HCT116 (cell line): ENCODE measurements at regions not wholly inside any gene's neighbourhood (a gene's known extent, or its start where the extent isn't known, plus 50 kb on each side); places are given as distances from the start of the nearest gene placed in this dataset.

Experiments used
- ATAC-seq: fragments of 200-7000 bp; cut with Tn5 transposase; 2 replicates; pipeline ENCODE4 v1.9.1; 2020; ENCODE audit warnings: mild to moderate bottlenecking, moderate library complexity
- BruUV-seq: library from RNA; stranded (reverse); fragments of 400-500 nt; replicated peaks from 2 replicates; lab custom pipeline; 2021; lab: Mats Ljungman, UMichigan
- CTCF ChIA-PET: fragments of 300-600 bp; sonication (Branson Sonifier 250); formaldehyde crosslinking; loops from one replicate; lab custom pipeline; 2021; ENCODE audit warnings: antibody characterized with exemption; lab: Charles Lee
- POLR2A ChIA-PET: fragments of 300-600, 350-600 bp; sonication (Branson Sonifier 250); formaldehyde crosslinking; loops from one replicate; lab custom pipeline; 2021; ENCODE audit warnings: antibody characterized with exemption; lab: Charles Lee
- RAD21 ChIA-PET, 2 experiments: fragments of 300-600 bp; sonication (Branson Sonifier 250); formaldehyde crosslinking; loops; one replicate each; lab custom pipeline; 2023; ENCODE audit warnings: low total read pairs in 2 of 2; ENCODE audit not compliant: uncharacterized antibody in 2 of 2, unreplicated experiment in 2 of 2, low non-redundant PET in 1 of 2; lab: Charles Lee
- DNase-seq: peaks from one replicate; pipeline ENCODE4 v3.0.0-alpha.2; 2010; ENCODE audit warnings: low read depth, low spot score
- H2AFZ ChIP-seq: fragments of 200-600 bp; shearing (Covaris generic), sonication (generic); 2 replicates; pipeline ENCODE4 v1.6.1; 2017; ENCODE audit warnings: low read depth, mixed run types, mixed read lengths, antibody characterized with exemption, low read length; ENCODE audit not compliant: poor library complexity, severe bottlenecking
- H3K27ac ChIP-seq: 2 replicates; pipeline ENCODE4 v1.5.1; 2012; ENCODE audit warnings: low read depth, low read length
- H3K27me3 ChIP-seq: fragments of 200-600 bp; sonication (generic); 2 replicates; pipeline ENCODE4 v1.6.1; 2016; ENCODE audit warnings: mixed run types, low read length, mixed read lengths; ENCODE audit not compliant: insufficient read depth
- H3K36me3 ChIP-seq, 2 experiments: fragments of 200-500 bp in 1 of 2; fragments of 200-600 bp in 1 of 2; sonication (Bioruptor generic) in 1 of 2; sonication (generic) in 1 of 2; 2 replicates each; pipeline versions ENCODE4 v1.5.1 to v1.6.1; 2014 to 2016; ENCODE audit warnings: low read length in 2 of 2, inconsistent platforms in 1 of 2, mixed read lengths in 1 of 2, mixed run types in 1 of 2; ENCODE audit not compliant: insufficient read depth in 2 of 2, control insufficient read depth in 1 of 2
- H3K4me1 ChIP-seq, 2 experiments: fragments of 200-600 bp in 1 of 2; sonication (generic) in 1 of 2; 2 replicates each; pipeline versions ENCODE4 v1.5.1 to v1.6.1; 2012 to 2017; ENCODE audit warnings: low read length in 2 of 2, inconsistent platforms in 1 of 2, mild to moderate bottlenecking in 1 of 2, mixed read lengths in 1 of 2, mixed run types in 1 of 2, moderate library complexity in 1 of 2; ENCODE audit not compliant: insufficient read depth in 2 of 2, control insufficient read depth in 1 of 2
- H3K4me2 ChIP-seq: fragments of 200-600 bp; sonication (generic); 2 replicates; pipeline ENCODE4 v1.6.1; 2017; ENCODE audit warnings: mixed run types, low read length, mixed read lengths
- H3K4me3 ChIP-seq, 2 experiments: fragments of 200-600 bp in 1 of 2; sonication (generic) in 1 of 2; replicated peaks in 1 of 2; 2 replicates each; pipeline ENCODE4 v1.5.1; 2011 to 2016; ENCODE audit warnings: low read length in 2 of 2, control low read depth in 1 of 2, low read depth in 1 of 2, mild to moderate bottlenecking in 1 of 2, mixed read lengths in 1 of 2, mixed run types in 1 of 2
- H3K79me2 ChIP-seq: fragments of 200-600 bp; sonication (generic); 2 replicates; pipeline ENCODE4 v1.6.1; 2017; ENCODE audit warnings: mild to moderate bottlenecking, mixed run types, low read length, moderate library complexity, mixed read lengths; ENCODE audit not compliant: insufficient read depth
- H3K9ac ChIP-seq: fragments of 200-600 bp; sonication (generic); 2 replicates; pipeline ENCODE4 v1.6.1; 2016; ENCODE audit warnings: low read length, mixed read lengths
- H3K9me2 ChIP-seq: fragments of 200-600 bp; sonication (generic), shearing (Covaris generic); 2 replicates; pipeline ENCODE4 v1.6.1; 2017; ENCODE audit warnings: mixed run types, mild to moderate bottlenecking, moderate library complexity; ENCODE audit not compliant: insufficient read depth
- H3K9me3 ChIP-seq, 2 experiments: fragments of 200-500 bp in 1 of 2; fragments of 200-600 bp in 1 of 2; sonication (Bioruptor generic) in 1 of 2; sonication (generic) in 1 of 2; 2 replicates each; pipeline ENCODE4 v1.6.1; 2014 to 2017; ENCODE audit warnings: low read length in 2 of 2, mixed read lengths in 2 of 2, inconsistent platforms in 1 of 2, low read depth in 1 of 2, mild to moderate bottlenecking in 1 of 2, mixed run types in 1 of 2, moderate library complexity in 1 of 2; ENCODE audit not compliant: control insufficient read depth in 1 of 2, insufficient read depth in 1 of 2
- H4K20me1 ChIP-seq: fragments of 200-600 bp; sonication (generic), shearing (Covaris generic); 2 replicates; pipeline ENCODE4 v1.6.1; 2017; ENCODE audit warnings: mixed run types, mild to moderate bottlenecking, moderate library complexity; ENCODE audit not compliant: insufficient read depth
- CBX3 ChIP-seq: IDR thresholded peaks from 2 replicates; pipeline ENCODE4 v1.6.1; 2012; ENCODE audit warnings: low read depth
- CEBPB ChIP-seq: IDR thresholded peaks from 2 replicates; pipeline ENCODE4 v1.6.1; 2012; ENCODE audit warnings: low read depth
- EGR1 ChIP-seq: IDR thresholded peaks from 2 replicates; pipeline ENCODE4 v1.6.1; 2012; ENCODE audit warnings: low read depth
- ELF1 ChIP-seq: IDR thresholded peaks from 2 replicates; pipeline ENCODE4 v1.6.1; 2012; ENCODE audit warnings: low read depth, borderline replicate concordance
- EZH2 ChIP-seq: fragments of 200-600 bp; sonication (generic); IDR thresholded peaks from 2 replicates; pipeline ENCODE4 v1.6.1; 2017; ENCODE audit warnings: antibody characterized with exemption, mixed run types
- EZH2phosphoT487 ChIP-seq: fragments of 200-600 bp; IDR thresholded peaks from 2 replicates; pipeline ENCODE4 v1.6.1; 2018; ENCODE audit warnings: antibody characterized with exemption, borderline replicate concordance
- FOSL1 ChIP-seq: IDR thresholded peaks from 2 replicates; pipeline ENCODE4 v1.6.1; 2012; ENCODE audit warnings: low read depth
- JUND ChIP-seq: IDR thresholded peaks from 2 replicates; pipeline ENCODE4 v1.6.1; 2012
- MAX ChIP-seq: IDR thresholded peaks from 2 replicates; pipeline ENCODE4 v1.6.1; 2012
- POLR2A ChIP-seq: IDR thresholded peaks from 2 replicates; pipeline ENCODE4 v1.7.0; 2011; ENCODE audit warnings: borderline replicate concordance; ENCODE audit not compliant: insufficient read depth, insufficient read length; ENCODE audit errors: extremely low read depth
- RAD21 ChIP-seq: IDR thresholded peaks from 2 replicates; pipeline ENCODE4 v1.6.1; 2012; ENCODE audit warnings: low read depth, mild to moderate bottlenecking
- REST ChIP-seq: IDR thresholded peaks from 2 replicates; pipeline ENCODE4 v1.6.1; 2012; ENCODE audit warnings: low read depth
- SIN3A ChIP-seq: IDR thresholded peaks from 2 replicates; pipeline ENCODE4 v1.6.1; 2012; ENCODE audit warnings: low read depth
- TCF7L2 ChIP-seq: IDR thresholded peaks from 2 replicates; pipeline ENCODE4 v1.7.0; 2011; ENCODE audit warnings: borderline replicate concordance, inconsistent platforms; ENCODE audit not compliant: insufficient read depth, insufficient read length; ENCODE audit errors: extremely low read depth
- YY1 ChIP-seq: IDR thresholded peaks from 2 replicates; pipeline ENCODE4 v1.6.1; 2011; ENCODE audit warnings: low read length, low read depth, moderate library complexity, mild to moderate bottlenecking; ENCODE audit not compliant: insufficient replicate concordance; ENCODE audit errors: extremely low read depth
- ZBTB33 ChIP-seq: IDR thresholded peaks from 2 replicates; pipeline ENCODE4 v1.6.1; 2011; ENCODE audit warnings: mild to moderate bottlenecking, low read length, moderate library complexity; ENCODE audit not compliant: insufficient replicate concordance; ENCODE audit errors: extremely low read depth
- ZFX ChIP-seq: fragments of 450-650 bp; IDR thresholded peaks from 2 replicates; pipeline ENCODE4 v1.6.1; 2017
- ZNF274 ChIP-seq: fragments of 200-500 bp; sonication (Bioruptor generic); IDR thresholded peaks from 2 replicates; pipeline ENCODE4 v1.6.1; 2014; ENCODE audit warnings: mild to moderate bottlenecking, low read depth, low read length, inconsistent platforms
- intact Hi-C: fragments of 100-400 bp; cut with micrococcal nuclease; formaldehyde crosslinking; loops from 2 replicates; pipeline ENCODE4 v1.10.0; 2022

- Histone ChIP-seq H3K9me3 (no peaks in the 10 kb centered on the region), H3K9ac (no peak overlapping the region), H2AFZ (no peak overlapping the region), H3K27ac (no peak overlapping the region), H4K20me1 (no peaks in the 10 kb centered on the region), H3K9me2 (no peaks in the 10 kb centered on the region), H3K4me2 (no peak overlapping the region), H3K4me1 (no peaks in the 10 kb centered on the region), H3K79me2 (no peaks in the 10 kb centered on the region), H3K4me3 (no peak overlapping the region)
- no TSS peak for BruUV-seq
- POLR2A ChIA-PET = no interaction called here
- RAD21 ChIA-PET = no interaction called here
- intact Hi-C loops = no loop called here
- no peak for ATAC-seq
- no peak for DNase-seq
- CTCF ChIA-PET = no interaction called here
- TF ChIP-seq CBX3 (no peak), EGR1 (no peak), POLR2A (no peak), CEBPB (no peak), EZH2 (no peak), REST (no peak), ELF1 (no peak), TCF7L2 (no peak), FOSL1 (no peak), EZH2phosphoT487 (no peak), ZBTB33 (no peak), YY1 (no peak), ZNF274 (no peak), SIN3A (no peak), RAD21 (no peak), MAX (no peak), JUND (no peak), ZFX (no peak)
- TF ChIP-seq, all 23 proteins: peak for 0
- no peaks in the 10 kb centered on the region for H3K36me3 ChIP-seq
- no peaks in the 10 kb centered on the region for H3K27me3 ChIP-seq
Measured at GRCh38 chr7:108846471-108846870, 276.8 kb downstream of the DNAJB9 start.
